ENCODE measurements at regions not wholly inside any gene's neighbourhood (a gene's known extent, or its start where the extent isn't known, plus 50 kb on each side); places are given as distances from the start of the nearest gene placed in this dataset.
"Not testable (repeated sequence)": the region's sequence is repeated elsewhere in the genome, so short reads cannot be mapped to it uniquely, and the experiment has no call there.

DNA sequence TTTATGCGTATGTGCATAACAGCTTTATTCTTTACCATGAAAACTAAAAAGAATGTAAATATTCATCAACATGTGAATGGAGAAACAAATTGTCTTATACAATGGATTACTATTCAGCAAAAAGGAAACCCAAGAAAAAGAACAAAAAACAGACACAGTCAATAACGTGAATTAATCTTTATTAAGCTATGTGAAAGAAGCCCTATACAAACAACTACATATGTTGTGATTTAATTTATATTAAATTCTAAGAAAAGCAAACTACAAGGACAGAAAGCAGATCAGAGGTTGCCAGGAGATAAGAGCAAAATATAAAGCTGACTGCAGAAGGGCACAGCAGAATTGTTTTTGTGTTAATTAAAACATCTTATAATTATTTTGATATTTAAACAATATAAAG is 756.4 kb upstream of the MBL2 start:
- intact Hi-C loops (cut with DNase I; ENCODE audit: low total_unique reads): no loop called here
- H3K9me3 ChIP-seq: no peaks in the 10 kb centered on the region
- TF ChIP-seq CTCF (IDR thresholded peaks at IDR 0.05) (no peak), POLR2A (IDR thresholded peaks at IDR 0.05) (no peak)

GRCh38 chr10:53521046-53521445 is 748.5 kb upstream of the MBL2 start:
- H3K9me3 ChIP-seq: no peaks in the 10 kb centered on the region
- no peak overlapping the region for H3K4me3 ChIP-seq
- H3K27me3 ChIP-seq: no peaks in the 10 kb centered on the region
- H3K36me3 ChIP-seq: no peaks in the 10 kb centered on the region
- intact Hi-C loops (cut with DNase I; ENCODE audit: low total_unique reads): no loop called here
- H3K4me1 ChIP-seq: no peaks in the 10 kb centered on the region
- no peak for TF ChIP-seq POLR2A (IDR thresholded peaks at IDR 0.05)
- no peak for TF ChIP-seq CTCF (IDR thresholded peaks at IDR 0.05)
- H3K27ac ChIP-seq: no peak overlapping the region
- no peak for DNase-seq

More for the DNA sequence above, 756.4 kb upstream of the MBL2 start:
- H3K27ac ChIP-seq: no peak overlapping the region
- H3K4me3 ChIP-seq: no peak overlapping the region
- DNase-seq: no peak
- H3K36me3 ChIP-seq: no peaks in the 10 kb centered on the region
- H3K27me3 ChIP-seq: no peaks in the 10 kb centered on the region
- H3K4me1 ChIP-seq: no peaks in the 10 kb centered on the region

- H3K27me3 ChIP-seq: no peaks in the 10 kb centered on the region
- H3K36me3 ChIP-seq: no peaks in the 10 kb centered on the region
- H3K4me1 ChIP-seq: no peaks in the 10 kb centered on the region
- no peak for DNase-seq
- intact Hi-C loops (cut with DNase I; ENCODE audit: low total_unique reads): no loop called here
- no peaks in the 10 kb centered on the region for H3K9me3 ChIP-seq
- TF ChIP-seq POLR2A (IDR thresholded peaks at IDR 0.05): no peak
- TF ChIP-seq CTCF (IDR thresholded peaks at IDR 0.05): no peak
- no peak overlapping the region for H3K4me3 ChIP-seq
- H3K27ac ChIP-seq: no peak overlapping the region
These were observed 735.6 kb upstream of the MBL2 start for GRCh38 chr10:53508197-53508596.

- not testable (repeated sequence) for DNase-seq, H3K36me3 ChIP-seq, H3K9me3 ChIP-seq
These were observed 731.9 kb upstream of the MBL2 start for GRCh38 chr10:53504492-53504891.

GRCh38 chr10:53491774-53492173 is 719.2 kb upstream of the MBL2 start:
- Histone ChIP-seq H3K9me3 (no peaks in the 10 kb centered on the region), H3K27me3 (no peaks in the 10 kb centered on the region), H3K4me1 (no peaks in the 10 kb centered on the region), H3K27ac (no peak overlapping the region), H3K4me3 (no peak overlapping the region), H3K36me3 (no peaks in the 10 kb centered on the region)
- no peak for DNase-seq
- no peak for TF ChIP-seq CTCF (IDR thresholded peaks at IDR 0.05)
- TF ChIP-seq POLR2A (IDR thresholded peaks at IDR 0.05): no peak
- intact Hi-C loops (cut with DNase I; ENCODE audit: low total_unique reads): no loop called here

More at GRCh38 chr10:53504492-53504891, 731.9 kb upstream of the MBL2 start:
- H3K27ac ChIP-seq; H3K27me3 ChIP-seq; H3K4me3 ChIP-seq; H3K4me1 ChIP-seq; intact Hi-C loops (cut with DNase I; ENCODE audit: low total_unique reads): not testable (repeated sequence)

GRCh38 chr10:53490553-53490952 is 718.0 kb upstream of the MBL2 start:
- Histone ChIP-seq H3K36me3 (no peaks in the 10 kb centered on the region), H3K4me1 (no peaks in the 10 kb centered on the region), H3K9me3 (no peaks in the 10 kb centered on the region), H3K27ac (no peak overlapping the region), H3K27me3 (no peaks in the 10 kb centered on the region), H3K4me3 (no peak overlapping the region)
- no peak for DNase-seq
- TF ChIP-seq CTCF (IDR thresholded peaks at IDR 0.05): no peak
- no peak for TF ChIP-seq POLR2A (IDR thresholded peaks at IDR 0.05)
- intact Hi-C loops (cut with DNase I; ENCODE audit: low total_unique reads): no loop called here
